ENCODE measurements at regions not wholly inside any gene's neighbourhood (a gene's known extent, or its start where the extent isn't known, plus 50 kb on each side); places are given as distances from the start of the nearest gene placed in this dataset.
"Not testable (repeated sequence)": the region's sequence is repeated elsewhere in the genome, so short reads cannot be mapped to it uniquely, and the experiment has no call there.

DNA sequence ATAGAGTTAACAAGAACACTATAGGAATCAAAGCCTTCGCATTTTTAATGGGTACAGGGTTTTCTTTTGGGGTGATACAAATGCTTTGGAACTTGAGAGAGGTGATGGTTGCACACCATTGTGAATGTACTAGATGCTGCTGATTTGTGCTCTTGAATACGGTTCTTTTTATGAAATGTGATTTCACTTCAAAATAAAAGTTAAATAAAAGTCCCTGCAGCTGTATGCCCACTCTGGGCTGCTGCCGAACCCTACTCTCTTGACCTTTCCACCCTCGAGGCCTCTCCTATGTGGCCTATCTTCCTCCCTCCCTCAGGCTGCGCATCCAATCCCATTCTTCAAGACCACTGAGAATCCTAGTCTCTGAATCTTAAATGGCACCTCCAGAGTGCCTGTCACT is 168.5 kb upstream of the AJAP1 start:
- no peak overlapping the region for H3K4me3 Mint-ChIP-seq
- DNase-seq (ENCODE audit: low spot score) = no peak
- no peaks in the 10 kb centered on the region for H3K36me3 Mint-ChIP-seq (ENCODE audit: low read depth)
- intact Hi-C loops (cut with micrococcal nuclease) = no loop called here
- no peak overlapping the region for H3K27ac Mint-ChIP-seq
- no peaks in the 10 kb centered on the region for H3K4me1 Mint-ChIP-seq (ENCODE audit: low read depth)
- no peaks in the 10 kb centered on the region for H3K9me3 Mint-ChIP-seq
- no peaks in the 10 kb centered on the region for H3K27me3 Mint-ChIP-seq (ENCODE audit: insufficient read depth)

DNA sequence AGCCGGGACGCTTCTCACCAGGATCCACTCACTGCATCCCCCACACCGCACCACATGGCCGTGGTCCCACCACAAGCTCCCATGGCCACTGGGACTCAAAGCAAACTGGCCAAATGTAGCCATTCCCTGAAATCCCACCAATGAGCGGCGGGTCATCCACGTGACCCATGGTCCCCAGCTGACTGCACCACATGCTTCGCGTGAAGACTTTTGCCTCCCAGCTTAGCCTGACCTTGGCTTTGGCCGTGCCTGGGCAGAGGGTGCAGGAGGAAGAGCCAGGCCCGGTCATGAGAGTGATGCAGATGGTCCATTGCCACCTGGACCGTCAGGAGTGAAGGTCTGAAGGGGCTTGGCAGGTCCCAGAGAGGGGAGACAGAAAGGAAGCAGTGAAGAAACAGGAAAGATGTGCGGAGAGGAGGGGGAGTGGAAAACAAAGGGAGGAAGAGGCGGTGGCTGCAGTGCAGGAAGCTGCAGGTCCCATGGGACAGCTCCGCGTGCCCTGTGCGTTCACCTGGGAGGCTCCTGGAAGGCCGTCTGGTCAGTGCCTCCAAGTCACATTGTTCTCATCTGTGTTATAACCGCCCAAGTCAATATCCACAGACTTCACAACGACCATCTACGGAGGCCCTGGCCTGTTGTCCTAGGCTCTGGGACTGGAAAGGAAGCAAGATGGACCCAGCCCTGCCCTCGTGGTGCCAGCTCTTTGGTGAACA is 167.8 kb upstream of the AJAP1 start:
- Mint-ChIP-seq H3K9me3 (no peaks in the 10 kb centered on the region), H3K36me3 (ENCODE audit: low read depth) (no peaks in the 10 kb centered on the region), H3K4me3 (no peak overlapping the region), H3K4me1 (ENCODE audit: low read depth) (no peaks in the 10 kb centered on the region), H3K27me3 (ENCODE audit: insufficient read depth) (no peaks in the 10 kb centered on the region), H3K27ac (no peak overlapping the region)
- DNase-seq (ENCODE audit: low spot score) = no peak
- intact Hi-C loops (cut with micrococcal nuclease) = no loop called here

DNA sequence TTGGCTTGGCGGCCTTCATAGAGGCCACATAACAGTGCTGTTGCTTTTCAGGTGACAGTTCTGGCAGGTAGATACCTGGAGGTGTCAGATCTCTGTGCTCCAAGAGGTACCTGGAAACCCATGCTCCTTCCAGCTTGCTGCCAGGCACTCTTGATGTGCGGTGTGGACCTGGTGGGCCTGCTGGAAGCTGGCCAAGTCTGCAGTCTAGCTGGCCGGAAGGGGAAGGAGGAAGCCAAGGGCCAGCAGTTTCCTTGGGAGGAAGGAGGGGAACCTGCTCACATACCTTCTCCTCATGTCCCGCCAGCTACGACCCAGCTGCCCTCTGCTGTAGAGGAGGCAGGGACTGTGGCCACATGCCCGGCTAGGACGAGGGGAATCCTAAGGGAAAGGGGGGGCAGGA is 166.4 kb upstream of the AJAP1 start:
- Mint-ChIP-seq H3K4me1 (ENCODE audit: low read depth) (no peaks in the 10 kb centered on the region), H3K9me3 (no peaks in the 10 kb centered on the region), H3K36me3 (ENCODE audit: low read depth) (no peaks in the 10 kb centered on the region), H3K4me3 (no peak overlapping the region), H3K27ac (no peak overlapping the region), H3K27me3 (ENCODE audit: insufficient read depth) (no peaks in the 10 kb centered on the region)
- intact Hi-C loops (cut with micrococcal nuclease) = no loop called here
- no peak for DNase-seq (ENCODE audit: low spot score)

DNA sequence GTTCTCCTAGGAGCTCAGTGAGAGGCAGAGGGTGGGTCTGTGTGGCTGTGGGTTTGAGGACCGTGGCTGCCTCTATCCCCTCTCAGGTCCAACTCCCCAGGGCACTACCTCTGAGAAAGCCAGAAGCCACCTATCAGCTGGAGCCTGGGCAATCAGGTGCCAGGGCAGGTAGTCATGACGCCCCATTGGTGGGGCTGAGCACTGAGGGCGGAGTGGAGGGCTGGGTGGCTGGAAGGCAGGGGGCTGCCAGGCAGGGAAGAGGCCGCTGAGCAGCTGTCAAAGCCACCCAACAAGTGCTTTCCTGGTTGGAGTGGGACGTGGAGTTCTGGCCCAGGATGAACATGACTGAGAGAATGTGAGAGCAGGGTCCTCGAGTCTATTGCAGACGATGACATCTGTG is 164.9 kb upstream of the AJAP1 start:
- DNase-seq (ENCODE audit: low spot score) = no peak
- no peaks in the 10 kb centered on the region for H3K4me1 Mint-ChIP-seq (ENCODE audit: low read depth)
- intact Hi-C loops (cut with micrococcal nuclease) = no loop called here
- no peak overlapping the region for H3K4me3 Mint-ChIP-seq
- no peaks in the 10 kb centered on the region for H3K9me3 Mint-ChIP-seq
- no peaks in the 10 kb centered on the region for H3K36me3 Mint-ChIP-seq (ENCODE audit: low read depth)
- no peak overlapping the region for H3K27ac Mint-ChIP-seq
- H3K27me3 Mint-ChIP-seq (ENCODE audit: insufficient read depth) = no peaks in the 10 kb centered on the region

DNA sequence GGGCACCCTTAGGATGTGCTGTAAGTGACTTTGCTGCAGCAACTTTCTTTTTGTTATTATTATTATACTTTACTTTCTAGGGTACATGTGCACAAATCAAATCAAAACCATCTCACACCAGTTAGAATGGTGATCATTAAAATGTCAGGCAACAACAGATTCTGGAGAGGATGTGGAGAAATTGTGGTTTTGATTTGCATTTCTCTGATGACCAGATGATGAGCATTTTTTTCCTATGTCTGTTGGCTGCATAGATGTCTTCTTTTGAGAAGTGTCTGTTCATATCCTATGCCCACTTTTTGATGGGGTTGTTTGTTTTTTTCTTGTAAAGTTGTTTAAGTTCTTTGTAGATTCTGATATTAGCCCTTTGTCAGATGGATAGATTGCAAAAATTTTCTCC is 164.4 kb upstream of the AJAP1 start:
- H3K36me3 Mint-ChIP-seq (ENCODE audit: low read depth); H3K4me1 Mint-ChIP-seq (ENCODE audit: low read depth); DNase-seq (ENCODE audit: low spot score); H3K4me3 Mint-ChIP-seq; H3K9me3 Mint-ChIP-seq; intact Hi-C loops (cut with micrococcal nuclease); H3K27me3 Mint-ChIP-seq (ENCODE audit: insufficient read depth); H3K27ac Mint-ChIP-seq: not testable (repeated sequence)

DNA sequence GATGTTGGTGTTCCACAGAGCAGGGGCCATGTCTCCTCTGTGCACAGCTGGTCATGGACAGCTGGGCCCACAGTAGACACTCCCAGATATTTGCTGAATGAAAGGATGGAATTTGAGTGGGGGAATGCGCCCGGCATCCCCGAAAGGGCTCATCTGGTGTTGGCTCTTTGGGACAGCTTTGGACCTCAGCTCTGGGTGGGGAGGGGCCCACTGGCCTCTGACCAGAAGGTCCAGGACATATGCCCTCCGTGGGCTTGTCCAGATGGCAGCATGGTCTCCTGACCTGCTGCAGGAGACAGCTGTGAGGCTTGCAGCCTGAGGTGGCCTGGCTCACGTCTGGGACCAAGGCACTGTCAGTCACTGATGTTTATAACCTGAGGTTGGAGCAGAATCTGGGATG is 160.4 kb upstream of the AJAP1 start:
- Mint-ChIP-seq H3K27ac (no peak overlapping the region), H3K9me3 (no peaks in the 10 kb centered on the region), H3K4me3 (no peak overlapping the region), H3K27me3 (ENCODE audit: insufficient read depth) (no peaks in the 10 kb centered on the region), H3K4me1 (ENCODE audit: low read depth) (no peaks in the 10 kb centered on the region), H3K36me3 (ENCODE audit: low read depth) (no peaks in the 10 kb centered on the region)
- DNase-seq (ENCODE audit: low spot score) = no peak
- intact Hi-C loops (cut with micrococcal nuclease) = no loop called here

DNA sequence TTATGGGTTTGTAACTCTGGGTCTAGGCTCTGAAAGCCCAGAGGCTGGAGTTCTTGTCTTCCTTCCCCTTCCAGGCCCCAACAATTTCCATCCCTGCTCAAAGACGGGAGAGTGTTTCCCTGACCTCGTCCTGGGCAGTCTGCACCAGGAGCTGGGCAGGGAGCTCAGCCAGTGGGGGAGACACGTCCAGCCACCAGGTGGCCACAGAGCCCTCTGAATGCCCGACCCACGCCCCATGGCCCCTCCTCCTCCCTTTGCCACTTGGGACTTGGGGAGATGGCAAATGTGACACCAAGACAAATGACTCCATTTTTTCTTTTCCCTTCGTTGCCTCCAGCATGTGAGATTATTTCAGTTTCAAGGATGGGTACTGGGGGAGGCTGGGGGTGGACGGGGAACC is 159.9 kb upstream of the AJAP1 start:
- Mint-ChIP-seq H3K36me3 (ENCODE audit: low read depth) (no peaks in the 10 kb centered on the region), H3K4me1 (ENCODE audit: low read depth) (no peaks in the 10 kb centered on the region), H3K27me3 (ENCODE audit: insufficient read depth) (no peaks in the 10 kb centered on the region), H3K9me3 (no peaks in the 10 kb centered on the region), H3K4me3 (no peak overlapping the region), H3K27ac (no peak overlapping the region)
- intact Hi-C loops (cut with micrococcal nuclease) = no loop called here
- DNase-seq (ENCODE audit: low spot score) = no peak

DNA sequence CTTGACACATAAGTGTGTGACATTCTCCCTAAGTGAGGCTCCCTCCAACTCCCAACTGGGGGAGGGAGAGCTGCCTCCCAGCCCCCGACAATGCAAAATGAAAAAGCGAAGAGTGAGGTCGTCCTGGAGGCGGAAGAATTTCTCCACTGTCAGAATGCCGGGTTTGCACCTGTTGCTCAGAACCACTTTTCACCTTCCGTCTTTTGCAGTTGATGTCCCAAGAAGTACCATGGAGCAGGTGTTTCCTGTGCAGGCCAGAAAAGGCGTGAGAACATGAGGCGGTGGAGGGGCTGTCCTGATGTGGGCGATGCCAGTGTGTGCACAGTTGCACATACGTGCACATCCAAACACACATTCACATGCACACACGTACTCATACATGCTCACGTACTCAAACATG is 158.6 kb upstream of the AJAP1 start:
- intact Hi-C loops (cut with micrococcal nuclease) = no loop called here
- no peaks in the 10 kb centered on the region for H3K27me3 Mint-ChIP-seq (ENCODE audit: insufficient read depth)
- no peaks in the 10 kb centered on the region for H3K9me3 Mint-ChIP-seq
- H3K4me1 Mint-ChIP-seq (ENCODE audit: low read depth) = no peaks in the 10 kb centered on the region
- no peak for DNase-seq (ENCODE audit: low spot score)
- no peaks in the 10 kb centered on the region for H3K36me3 Mint-ChIP-seq (ENCODE audit: low read depth)
- no peak overlapping the region for H3K4me3 Mint-ChIP-seq
- H3K27ac Mint-ChIP-seq = no peak overlapping the region

DNA sequence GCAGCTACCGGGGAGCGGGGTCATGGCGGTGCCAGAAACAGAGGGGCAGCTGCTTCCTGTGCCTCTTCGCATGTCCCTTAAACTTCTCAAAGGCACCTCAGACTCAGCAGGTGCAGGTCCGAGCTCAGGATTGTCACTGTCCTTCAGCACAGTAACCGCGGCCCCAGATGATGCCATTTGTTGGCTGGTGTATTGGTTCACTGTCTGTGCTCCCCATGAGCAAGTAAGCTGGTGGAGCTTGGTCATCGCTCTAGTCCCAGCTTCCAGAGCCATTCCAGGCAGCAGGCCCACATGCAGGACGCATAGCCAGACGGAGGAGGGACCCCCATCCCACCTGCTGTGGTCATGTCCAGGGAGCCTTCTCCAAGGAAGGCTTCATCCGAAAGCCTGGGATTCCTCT is 154.0 kb upstream of the AJAP1 start:
- peaks cover 2% of the 10 kb centered on the region for H3K27me3 Mint-ChIP-seq (ENCODE audit: insufficient read depth)
- no peaks in the 10 kb centered on the region for H3K9me3 Mint-ChIP-seq
- no peak overlapping the region for H3K27ac Mint-ChIP-seq
- no peak for DNase-seq (ENCODE audit: low spot score)
- no peaks in the 10 kb centered on the region for H3K36me3 Mint-ChIP-seq (ENCODE audit: low read depth)
- no peaks in the 10 kb centered on the region for H3K4me1 Mint-ChIP-seq (ENCODE audit: low read depth)
- intact Hi-C loops (cut with micrococcal nuclease) = no loop called here
- no peak overlapping the region for H3K4me3 Mint-ChIP-seq

DNA sequence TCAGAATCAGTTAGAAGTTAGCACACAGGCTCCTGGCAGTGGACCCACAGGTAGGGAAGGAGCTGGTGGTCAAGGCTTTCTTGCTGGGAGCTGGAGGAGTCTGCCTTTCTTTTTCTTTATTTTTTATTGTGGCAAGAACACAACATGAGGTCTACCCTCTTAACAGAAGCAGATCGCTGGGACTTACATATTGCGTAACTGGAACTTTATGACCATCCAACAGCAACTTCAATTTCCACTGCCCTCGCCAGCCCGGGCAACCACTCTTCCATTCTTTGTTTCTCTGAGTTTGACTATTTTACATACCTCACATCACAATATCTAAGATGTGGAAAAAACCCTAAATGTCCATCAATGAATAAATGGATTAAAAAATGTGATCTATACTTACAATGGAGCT is 147.8 kb upstream of the AJAP1 start:
- H3K27me3 Mint-ChIP-seq (ENCODE audit: insufficient read depth) = peaks cover 8% of the 10 kb centered on the region
- DNase-seq (ENCODE audit: low spot score) = no peak
- intact Hi-C loops (cut with micrococcal nuclease) = no loop called here
- no peak overlapping the region for H3K27ac Mint-ChIP-seq
- H3K36me3 Mint-ChIP-seq (ENCODE audit: low read depth) = no peaks in the 10 kb centered on the region
- no peaks in the 10 kb centered on the region for H3K4me1 Mint-ChIP-seq (ENCODE audit: low read depth)
- no peak overlapping the region for H3K4me3 Mint-ChIP-seq
- no peaks in the 10 kb centered on the region for H3K9me3 Mint-ChIP-seq

DNA sequence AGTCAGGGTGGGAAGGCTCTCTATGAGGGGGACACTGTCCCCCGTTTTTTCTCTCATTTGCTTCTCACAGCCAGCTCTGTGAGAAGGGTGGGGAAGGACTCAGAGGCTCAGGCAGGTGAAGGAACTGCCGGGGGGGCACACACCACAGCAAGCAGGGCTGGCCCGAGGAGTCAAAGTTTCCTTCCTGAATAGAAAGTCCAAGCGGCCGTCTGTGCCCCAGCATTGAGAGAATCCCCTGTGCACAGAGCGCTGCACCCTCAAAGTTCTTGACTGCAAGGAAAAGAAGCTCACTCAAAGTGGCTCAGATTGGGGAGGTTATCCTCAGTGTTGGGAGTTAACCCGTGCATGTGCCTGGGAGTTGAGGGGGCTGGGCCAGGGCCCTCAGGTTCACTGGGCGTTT is 145.2 kb upstream of the AJAP1 start:
- no peaks in the 10 kb centered on the region for H3K9me3 Mint-ChIP-seq
- no peak overlapping the region for H3K4me3 Mint-ChIP-seq
- intact Hi-C loops (cut with micrococcal nuclease) = no loop called here
- no peaks in the 10 kb centered on the region for H3K4me1 Mint-ChIP-seq (ENCODE audit: low read depth)
- no peak overlapping the region for H3K27ac Mint-ChIP-seq
- peaks cover 6% of the 10 kb centered on the region for H3K27me3 Mint-ChIP-seq (ENCODE audit: insufficient read depth)
- no peak for DNase-seq (ENCODE audit: low spot score)
- no peaks in the 10 kb centered on the region for H3K36me3 Mint-ChIP-seq (ENCODE audit: low read depth)

DNA sequence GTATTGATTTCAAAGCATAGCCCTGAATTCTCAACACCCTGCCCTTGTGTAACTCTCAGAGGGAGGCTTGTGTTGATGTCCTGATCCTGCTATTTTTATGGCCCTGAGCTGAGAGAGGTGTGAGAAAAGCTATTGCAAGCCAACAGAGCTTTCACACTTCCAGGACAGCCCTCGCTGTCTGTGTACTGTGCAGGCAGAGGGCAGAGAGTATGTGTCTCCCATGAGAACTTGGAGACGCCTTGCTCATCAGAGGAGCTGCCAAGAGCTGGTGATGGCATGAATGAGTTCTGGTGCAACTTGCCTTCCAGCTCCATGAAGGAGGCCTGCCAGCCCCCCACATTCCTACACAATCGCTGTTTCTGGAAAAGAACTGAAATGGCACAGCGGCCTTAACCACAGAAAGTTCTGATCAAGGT is 144.1 kb upstream of the AJAP1 start:
- no peak for DNase-seq (ENCODE audit: low spot score)
- H3K36me3 Mint-ChIP-seq (ENCODE audit: low read depth) = no peaks in the 10 kb centered on the region
- H3K9me3 Mint-ChIP-seq = no peaks in the 10 kb centered on the region
- H3K4me3 Mint-ChIP-seq = no peak overlapping the region
- peaks cover 6% of the 10 kb centered on the region for H3K27me3 Mint-ChIP-seq (ENCODE audit: insufficient read depth)
- no peak overlapping the region for H3K27ac Mint-ChIP-seq
- intact Hi-C loops (cut with micrococcal nuclease) = no loop called here
- no peaks in the 10 kb centered on the region for H3K4me1 Mint-ChIP-seq (ENCODE audit: low read depth)

DNA sequence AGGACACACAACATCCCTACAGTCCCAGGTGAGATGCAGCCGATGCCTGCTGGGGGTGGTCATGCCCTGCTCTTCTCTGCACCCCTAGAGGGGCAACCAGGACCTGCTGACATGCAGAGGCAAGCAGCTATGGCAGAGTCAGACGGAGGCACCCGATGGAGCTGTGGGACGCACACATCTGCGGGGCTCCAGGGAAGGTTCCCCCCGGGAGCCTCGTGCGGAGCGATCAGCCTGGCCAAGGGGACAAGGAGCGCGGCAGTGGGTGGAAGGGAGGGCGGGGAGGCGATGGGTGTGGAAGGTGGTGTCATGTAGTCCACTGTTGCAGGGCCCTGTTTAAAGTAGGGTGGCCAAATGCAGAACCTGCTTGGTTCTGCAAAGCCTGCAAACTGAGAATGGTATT is 143.0 kb upstream of the AJAP1 start:
- intact Hi-C loops (cut with micrococcal nuclease) = no loop called here
- H3K27me3 Mint-ChIP-seq (ENCODE audit: insufficient read depth) = peaks cover 6% of the 10 kb centered on the region
- no peaks in the 10 kb centered on the region for H3K4me1 Mint-ChIP-seq (ENCODE audit: low read depth)
- no peak overlapping the region for H3K4me3 Mint-ChIP-seq
- H3K36me3 Mint-ChIP-seq (ENCODE audit: low read depth) = no peaks in the 10 kb centered on the region
- no peak for DNase-seq (ENCODE audit: low spot score)
- H3K27ac Mint-ChIP-seq = no peak overlapping the region
- no peaks in the 10 kb centered on the region for H3K9me3 Mint-ChIP-seq

DNA sequence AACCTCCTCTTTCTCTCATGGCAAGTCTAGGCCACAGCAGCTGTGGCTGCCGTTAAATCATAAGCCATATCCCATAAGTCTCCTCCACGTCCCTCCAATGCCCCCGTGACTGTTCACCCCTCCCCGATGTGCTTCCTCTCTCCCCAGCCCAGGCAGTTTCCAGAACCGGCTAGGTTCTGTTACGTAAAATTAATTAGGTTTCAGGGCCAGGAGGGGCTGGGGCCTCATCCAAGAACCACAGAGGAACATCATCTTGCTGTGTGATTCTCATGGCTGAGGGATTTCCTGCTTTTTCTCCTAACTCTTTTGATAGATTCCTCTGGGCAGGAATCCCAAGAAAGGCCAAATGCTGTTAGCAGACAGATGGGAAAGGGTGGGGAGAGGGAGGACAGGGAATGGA is 141.8 kb upstream of the AJAP1 start:
- Mint-ChIP-seq H3K27ac (no peak overlapping the region), H3K4me1 (ENCODE audit: low read depth) (no peaks in the 10 kb centered on the region), H3K4me3 (no peak overlapping the region), H3K27me3 (ENCODE audit: insufficient read depth) (peaks cover 6% of the 10 kb centered on the region), H3K36me3 (ENCODE audit: low read depth) (no peaks in the 10 kb centered on the region), H3K9me3 (no peaks in the 10 kb centered on the region)
- no peak for DNase-seq (ENCODE audit: low spot score)
- intact Hi-C loops (cut with micrococcal nuclease) = no loop called here

Data from activated T-helper 1 cell treated with anti-CD3 and anti-CD28 coated beads, Interleukin-12 subunit alpha, Interleukin-12 subunit beta, Interleukin-2, Interleukin-4 antibody, amounts not matched to agents 30 ng/mL and 10 ng/mL and 1 ng/mL, durations not matched to agents 14 hours and 24 hours and 36 hours (primary cell).